ENCODE measurements at regions not wholly inside any gene's neighbourhood (a gene's known extent, or its start where the extent isn't known, plus 50 kb on each side); places are given as distances from the start of the nearest gene placed in this dataset.

GRCh38 chr7:81533426-81533825 is 236.4 kb downstream of the HGF start:
- H3K27me3 Mint-ChIP-seq (ENCODE audit: low read depth) = no peaks in the 10 kb centered on the region
- H3K27ac Mint-ChIP-seq = no peak overlapping the region
- DNase-seq (ENCODE audit: low spot score) = no peak
- no peaks in the 10 kb centered on the region for H3K36me3 Mint-ChIP-seq (ENCODE audit: low read depth)
- no peak overlapping the region for H3K4me3 Mint-ChIP-seq
- no peaks in the 10 kb centered on the region for H3K4me1 Mint-ChIP-seq (ENCODE audit: low read depth)
- H3K9me3 Mint-ChIP-seq = peaks cover 3% of the 10 kb centered on the region

GRCh38 chr7:81529785-81530184 is 240.1 kb downstream of the HGF start:
- H3K36me3 Mint-ChIP-seq (ENCODE audit: low read depth) = no peaks in the 10 kb centered on the region

DNA sequence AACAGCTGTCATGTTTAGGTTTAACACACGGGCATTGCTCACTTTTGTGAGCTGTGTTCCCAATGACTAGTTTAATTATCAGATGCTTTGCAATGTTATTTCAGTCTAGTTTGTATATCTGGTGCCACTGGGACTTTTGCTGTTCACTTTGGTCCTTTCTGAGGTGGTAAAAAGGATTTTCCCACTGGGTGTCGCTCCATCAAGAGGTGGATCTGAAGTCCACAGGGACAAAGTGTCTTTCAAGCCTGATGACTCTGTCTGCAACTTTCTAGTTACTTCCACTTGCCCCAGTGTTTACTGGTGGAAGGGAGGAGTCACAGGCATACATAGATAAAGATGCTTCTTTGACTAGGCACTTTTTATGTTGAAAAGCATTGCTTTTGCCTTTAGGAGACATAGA is 242.2 kb downstream of the HGF start:
- Mint-ChIP-seq H3K27me3 (ENCODE audit: low read depth) (no peaks in the 10 kb centered on the region), H3K36me3 (ENCODE audit: low read depth) (no peaks in the 10 kb centered on the region), H3K4me3 (no peak overlapping the region), H3K27ac (no peak overlapping the region), H3K9me3 (no peaks in the 10 kb centered on the region), H3K4me1 (ENCODE audit: low read depth) (no peaks in the 10 kb centered on the region)
- DNase-seq (ENCODE audit: low spot score) = no peak

More at GRCh38 chr7:81529785-81530184, 240.1 kb downstream of the HGF start:
- no peak overlapping the region for H3K27ac Mint-ChIP-seq
- no peaks in the 10 kb centered on the region for H3K4me1 Mint-ChIP-seq (ENCODE audit: low read depth)
- no peaks in the 10 kb centered on the region for H3K27me3 Mint-ChIP-seq (ENCODE audit: low read depth)
- no peak for DNase-seq (ENCODE audit: low spot score)
- no peak overlapping the region for H3K4me3 Mint-ChIP-seq
- no peaks in the 10 kb centered on the region for H3K9me3 Mint-ChIP-seq

DNA sequence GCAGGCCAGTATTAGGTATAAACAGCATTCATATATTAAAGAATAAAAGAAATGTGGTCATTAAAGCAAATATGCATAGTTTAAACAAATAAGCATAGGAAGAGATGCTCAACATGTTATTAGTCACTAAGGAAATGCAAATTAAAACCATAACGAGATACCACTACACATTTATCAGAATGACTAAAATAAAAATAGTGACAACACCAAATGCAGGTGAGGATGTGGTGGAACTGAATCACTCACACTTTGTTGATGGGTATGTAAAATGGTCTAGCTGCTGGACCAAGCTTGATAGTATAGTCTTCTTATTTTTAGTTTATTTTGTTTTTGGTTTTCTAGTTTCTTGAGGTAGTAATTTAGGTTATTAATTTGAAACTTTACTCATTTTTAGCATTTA is 242.9 kb downstream of the HGF start:
- no peaks in the 10 kb centered on the region for H3K4me1 Mint-ChIP-seq (ENCODE audit: low read depth)
- no peak overlapping the region for H3K4me3 Mint-ChIP-seq
- DNase-seq (ENCODE audit: low spot score) = no peak
- no peaks in the 10 kb centered on the region for H3K27me3 Mint-ChIP-seq (ENCODE audit: low read depth)
- no peaks in the 10 kb centered on the region for H3K9me3 Mint-ChIP-seq
- H3K27ac Mint-ChIP-seq = no peak overlapping the region
- no peaks in the 10 kb centered on the region for H3K36me3 Mint-ChIP-seq (ENCODE audit: low read depth)

- H3K27me3 Mint-ChIP-seq (ENCODE audit: low read depth) = no peaks in the 10 kb centered on the region
- no peak for DNase-seq (ENCODE audit: low spot score)
- no peak overlapping the region for H3K4me3 Mint-ChIP-seq
- H3K27ac Mint-ChIP-seq = no peak overlapping the region
- no peaks in the 10 kb centered on the region for H3K36me3 Mint-ChIP-seq (ENCODE audit: low read depth)
- no peaks in the 10 kb centered on the region for H3K4me1 Mint-ChIP-seq (ENCODE audit: low read depth)
- no peaks in the 10 kb centered on the region for H3K9me3 Mint-ChIP-seq
Observed at GRCh38 chr7:81525841-81526240, 244.0 kb downstream of the HGF start.

- Mint-ChIP-seq H3K27me3 (ENCODE audit: low read depth) (no peaks in the 10 kb centered on the region), H3K9me3 (no peaks in the 10 kb centered on the region)
Observed at GRCh38 chr7:81519886-81520285, 250.0 kb downstream of the HGF start.

DNA sequence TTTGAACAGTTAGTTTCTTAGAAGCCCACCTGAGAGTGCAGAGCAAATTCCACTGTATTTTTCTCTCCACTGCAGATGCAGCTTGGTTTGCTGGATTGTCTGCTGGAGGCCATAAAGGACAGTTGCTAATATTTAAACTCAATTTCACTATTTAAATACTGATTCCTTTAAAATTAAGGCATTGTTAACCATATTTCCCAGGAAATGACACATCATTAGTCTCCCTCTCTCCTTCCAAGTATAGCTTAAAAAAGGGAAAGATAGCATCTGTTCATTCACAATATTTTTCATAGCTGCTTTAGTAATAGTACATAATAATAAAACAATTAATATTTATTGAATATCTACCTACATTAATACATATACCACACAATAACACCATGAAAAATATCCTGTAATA is 252.9 kb downstream of the HGF start:
- Mint-ChIP-seq H3K27ac (no peak overlapping the region), H3K4me3 (no peak overlapping the region), H3K9me3 (no peaks in the 10 kb centered on the region), H3K27me3 (ENCODE audit: low read depth) (no peaks in the 10 kb centered on the region), H3K36me3 (ENCODE audit: low read depth) (no peaks in the 10 kb centered on the region), H3K4me1 (ENCODE audit: low read depth) (no peaks in the 10 kb centered on the region)
- DNase-seq (ENCODE audit: low spot score) = no peak

More at GRCh38 chr7:81519886-81520285, 250.0 kb downstream of the HGF start:
- Mint-ChIP-seq H3K27ac (no peak overlapping the region), H3K36me3 (ENCODE audit: low read depth) (no peaks in the 10 kb centered on the region), H3K4me1 (ENCODE audit: low read depth) (no peaks in the 10 kb centered on the region), H3K4me3 (no peak overlapping the region)
- DNase-seq (ENCODE audit: low spot score) = no peak

DNA sequence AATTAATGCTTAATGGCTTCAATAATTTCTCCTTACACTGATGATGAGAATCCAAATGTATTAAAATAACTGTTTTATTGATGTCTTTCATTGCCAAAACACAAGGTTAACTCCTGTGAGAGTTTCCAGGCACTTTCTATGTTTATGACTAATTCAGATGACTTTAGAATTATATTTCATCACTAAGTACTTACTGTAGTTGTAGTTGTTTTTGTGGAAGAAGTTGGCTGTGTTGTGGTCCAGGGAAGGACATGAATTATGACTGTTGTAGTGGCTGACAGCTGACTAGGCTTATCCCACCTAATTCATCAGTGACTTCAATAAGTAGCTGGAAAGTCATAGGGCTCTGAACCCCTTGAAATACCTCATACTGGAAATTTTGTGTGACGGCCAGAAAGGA is 254.8 kb downstream of the HGF start:
- Mint-ChIP-seq H3K4me3 (no peak overlapping the region), H3K27me3 (ENCODE audit: low read depth) (no peaks in the 10 kb centered on the region), H3K4me1 (ENCODE audit: low read depth) (no peaks in the 10 kb centered on the region), H3K27ac (no peak overlapping the region), H3K36me3 (ENCODE audit: low read depth) (no peaks in the 10 kb centered on the region), H3K9me3 (no peaks in the 10 kb centered on the region)
- DNase-seq (ENCODE audit: low spot score) = no peak

DNA sequence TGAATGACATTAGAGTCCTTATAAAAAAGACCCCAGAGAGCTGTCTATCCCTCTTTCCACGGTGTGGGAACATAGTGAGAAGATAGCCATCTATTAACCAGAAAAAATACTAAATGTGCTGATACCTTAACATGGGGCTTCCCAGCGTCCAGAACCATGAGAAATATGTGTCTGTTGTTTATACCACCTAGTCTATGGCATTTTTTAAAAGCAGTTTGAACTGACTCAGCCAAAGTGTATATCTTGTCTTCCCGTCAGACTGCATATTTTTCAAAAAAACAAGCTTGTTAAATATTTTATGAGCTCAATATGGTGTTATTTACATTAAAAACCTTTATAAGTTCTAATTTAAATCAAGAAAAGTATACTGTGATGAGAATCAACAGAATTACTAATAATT is 255.3 kb downstream of the HGF start:
- Mint-ChIP-seq H3K4me1 (ENCODE audit: low read depth) (no peaks in the 10 kb centered on the region), H3K36me3 (ENCODE audit: low read depth) (no peaks in the 10 kb centered on the region), H3K27me3 (ENCODE audit: low read depth) (no peaks in the 10 kb centered on the region), H3K4me3 (no peak overlapping the region), H3K27ac (no peak overlapping the region), H3K9me3 (no peaks in the 10 kb centered on the region)
- no peak for DNase-seq (ENCODE audit: low spot score)

DNA sequence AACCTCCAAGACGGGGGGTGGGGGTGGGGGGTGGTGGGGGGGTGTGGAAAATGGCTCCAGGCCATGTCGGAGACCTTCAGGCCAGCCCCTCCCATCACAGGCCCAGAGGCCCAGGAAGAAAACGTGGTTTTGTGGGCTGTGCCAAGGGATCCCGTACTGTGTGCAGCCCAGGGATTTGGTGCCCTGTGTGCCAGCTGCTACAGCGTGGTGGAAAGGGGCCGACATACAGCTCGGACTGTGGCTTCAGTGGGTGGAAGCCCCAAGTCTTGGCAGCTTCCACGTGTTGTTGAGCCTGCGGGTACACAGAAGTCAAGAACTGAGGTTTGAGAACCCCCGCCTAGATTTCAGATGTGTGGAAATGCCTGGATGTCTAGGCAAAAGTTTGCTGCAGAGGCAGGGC is 259.7 kb downstream of the HGF start:
- Mint-ChIP-seq H3K4me1 (ENCODE audit: low read depth) (no peaks in the 10 kb centered on the region), H3K27ac (no peak overlapping the region), H3K27me3 (ENCODE audit: low read depth) (no peaks in the 10 kb centered on the region), H3K4me3 (no peak overlapping the region), H3K36me3 (ENCODE audit: low read depth) (no peaks in the 10 kb centered on the region), H3K9me3 (no peaks in the 10 kb centered on the region)
- no peak for DNase-seq (ENCODE audit: low spot score)

GRCh38 chr7:81507221-81507620 is 262.6 kb downstream of the HGF start:
- no peak overlapping the region for H3K4me3 Mint-ChIP-seq
- no peaks in the 10 kb centered on the region for H3K27me3 Mint-ChIP-seq (ENCODE audit: low read depth)
- DNase-seq (ENCODE audit: low spot score) = no peak

GRCh38 chr7:81506609-81507008 is 263.2 kb downstream of the HGF start:
- H3K9me3 Mint-ChIP-seq = no peaks in the 10 kb centered on the region

More at GRCh38 chr7:81507221-81507620, 262.6 kb downstream of the HGF start:
- Mint-ChIP-seq H3K27ac (no peak overlapping the region), H3K9me3 (no peaks in the 10 kb centered on the region), H3K4me1 (ENCODE audit: low read depth) (no peaks in the 10 kb centered on the region), H3K36me3 (ENCODE audit: low read depth) (no peaks in the 10 kb centered on the region)

DNA sequence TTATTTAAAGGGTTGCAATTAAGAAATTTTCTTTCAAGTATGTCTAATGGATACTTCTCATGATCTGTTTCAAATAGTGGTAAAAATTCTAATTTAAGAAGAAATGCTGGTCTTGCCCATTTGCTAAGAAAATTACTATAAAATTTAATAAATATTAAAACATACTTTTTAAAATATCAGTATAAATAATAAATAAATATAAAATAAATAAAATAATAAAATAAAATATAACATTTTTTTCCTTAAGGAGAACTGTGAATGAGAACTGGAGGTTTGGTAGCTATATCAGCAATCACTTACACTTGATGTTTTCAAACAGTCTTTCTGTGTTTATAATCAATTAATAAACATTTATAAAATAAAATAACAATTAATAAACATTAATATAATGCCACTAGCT is 266.1 kb downstream of the HGF start:
- Mint-ChIP-seq H3K27me3 (ENCODE audit: low read depth) (no peaks in the 10 kb centered on the region), H3K9me3 (no peaks in the 10 kb centered on the region), H3K36me3 (ENCODE audit: low read depth) (no peaks in the 10 kb centered on the region), H3K4me3 (no peak overlapping the region), H3K4me1 (ENCODE audit: low read depth) (no peaks in the 10 kb centered on the region), H3K27ac (no peak overlapping the region)
- DNase-seq (ENCODE audit: low spot score) = no peak

More at GRCh38 chr7:81506609-81507008, 263.2 kb downstream of the HGF start:
- H3K36me3 Mint-ChIP-seq (ENCODE audit: low read depth) = no peaks in the 10 kb centered on the region
- DNase-seq (ENCODE audit: low spot score) = no peak
- H3K27me3 Mint-ChIP-seq (ENCODE audit: low read depth) = no peaks in the 10 kb centered on the region
- no peaks in the 10 kb centered on the region for H3K4me1 Mint-ChIP-seq (ENCODE audit: low read depth)
- no peak overlapping the region for H3K4me3 Mint-ChIP-seq
- no peak overlapping the region for H3K27ac Mint-ChIP-seq

DNA sequence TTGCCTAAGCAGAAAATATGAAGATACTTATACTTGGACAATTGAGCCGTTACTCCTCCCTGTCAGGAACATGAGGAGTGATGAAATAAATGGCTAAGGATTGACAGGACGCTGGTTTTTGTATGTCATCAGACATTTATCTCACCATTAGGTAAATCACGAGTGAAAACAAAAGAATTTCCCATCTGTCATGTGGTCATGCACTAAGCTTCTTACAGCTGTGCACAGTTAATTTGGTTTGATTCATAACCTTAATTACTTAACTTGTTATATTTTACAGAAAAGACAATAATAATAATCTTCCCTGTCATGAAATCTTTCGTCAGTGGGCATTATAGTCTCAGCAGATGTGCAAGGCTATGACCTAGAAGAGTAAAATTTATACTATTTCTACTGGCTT is 266.5 kb downstream of the HGF start:
- no peak overlapping the region for H3K4me3 Mint-ChIP-seq
- H3K36me3 Mint-ChIP-seq (ENCODE audit: low read depth) = no peaks in the 10 kb centered on the region
- no peak for DNase-seq (ENCODE audit: low spot score)
- H3K9me3 Mint-ChIP-seq = no peaks in the 10 kb centered on the region
- no peaks in the 10 kb centered on the region for H3K27me3 Mint-ChIP-seq (ENCODE audit: low read depth)
- H3K27ac Mint-ChIP-seq = no peak overlapping the region
- H3K4me1 Mint-ChIP-seq (ENCODE audit: low read depth) = no peaks in the 10 kb centered on the region

- DNase-seq (ENCODE audit: low spot score) = no peak
- Mint-ChIP-seq H3K9me3 (no peaks in the 10 kb centered on the region), H3K4me3 (no peak overlapping the region), H3K27me3 (ENCODE audit: low read depth) (no peaks in the 10 kb centered on the region), H3K4me1 (ENCODE audit: low read depth) (no peaks in the 10 kb centered on the region), H3K27ac (no peak overlapping the region), H3K36me3 (ENCODE audit: low read depth) (no peaks in the 10 kb centered on the region)
Observed at GRCh38 chr7:81501220-81501619, 268.6 kb downstream of the HGF start.

All from T-helper 2 cell treated with Interferon-gamma antibody and Interleukin-4, amounts not matched to agents 5 μg/mL and 100 μg/mL, for 36 hours (primary cell).